GM21526 (cell line): ENCODE measurements at regions not wholly inside any gene's neighbourhood (a gene's known extent, or its start where the extent isn't known, plus 50 kb on each side); places are given as distances from the start of the nearest gene placed in this dataset.

Experiments
- ATAC-seq: cut with Tn5 transposase; IDR thresholded peaks from one replicate; pipeline ENCODE4 v1.9.1; 2021; ENCODE audit warnings: moderate library complexity; ENCODE audit not compliant: unreplicated experiment, low FRiP score

DNA sequence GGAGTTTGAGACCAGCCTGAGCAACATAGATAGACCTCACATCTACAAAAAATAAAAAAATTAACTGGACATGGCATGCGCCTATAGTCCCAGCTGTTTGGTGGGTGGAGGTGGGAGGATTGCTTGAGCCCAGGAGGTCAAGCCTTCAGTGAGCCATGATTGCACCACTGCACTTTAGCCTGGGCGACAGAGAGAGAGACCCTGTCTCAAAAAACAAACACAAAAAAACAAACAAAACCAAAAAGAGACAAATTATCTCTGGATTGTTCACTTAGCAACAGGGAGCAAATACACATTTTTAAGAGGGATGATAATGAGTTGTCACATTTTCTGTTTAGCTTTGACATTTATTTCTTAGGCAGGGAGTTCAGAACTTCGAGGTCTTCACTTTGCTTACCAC lies 155.4 kb downstream of the CEP135 start:
- no peak for ATAC-seq

DNA sequence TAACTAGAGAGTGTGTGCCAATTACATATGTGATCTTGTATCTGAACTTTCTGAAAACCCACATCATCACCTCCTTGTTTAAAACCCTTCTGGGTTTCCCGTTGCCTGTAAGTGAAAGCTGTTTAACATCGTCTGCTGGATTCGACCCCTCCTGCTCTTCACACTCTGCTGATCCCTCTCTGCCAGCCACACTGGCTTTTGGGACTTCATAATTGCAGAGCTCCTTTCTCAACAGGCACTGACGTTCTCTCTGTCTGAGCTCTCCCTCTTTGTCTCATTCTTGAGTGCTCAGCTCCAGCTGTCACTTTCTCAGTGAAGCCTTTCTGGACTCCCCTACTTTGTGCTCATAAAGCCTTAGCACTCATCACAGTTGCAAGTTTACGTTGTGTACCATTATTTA lies 153.9 kb downstream of the CEP135 start:
- no peak for ATAC-seq

GRCh38 chr4:56099378-56099786 lies 150.6 kb downstream of the CEP135 start:
- ATAC-seq: no peak

GRCh38 chr4:56093576-56093975 lies 144.8 kb downstream of the CEP135 start:
- ATAC-seq: no peak

GRCh38 chr4:56092540-56092939 lies 143.8 kb downstream of the CEP135 start:
- no peak for ATAC-seq

DNA sequence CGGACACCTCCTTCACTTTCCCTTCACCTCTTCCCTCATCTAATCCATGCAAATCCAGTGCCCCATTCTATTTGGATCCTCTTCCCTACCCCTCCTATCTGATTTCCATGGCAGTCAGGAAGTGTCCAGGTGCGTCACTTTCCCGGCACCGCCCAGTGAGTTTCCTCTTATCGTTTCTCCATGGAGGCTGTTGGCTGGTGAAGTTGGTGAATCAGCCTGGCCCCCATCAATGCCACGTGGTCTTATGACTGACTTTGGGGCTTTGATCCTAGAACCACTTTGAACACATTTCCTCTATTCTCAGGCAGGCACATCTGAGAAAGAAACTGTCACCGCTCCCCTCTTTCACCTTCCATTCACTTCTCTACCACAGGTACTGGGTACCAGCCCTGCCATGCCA lies 137.8 kb downstream of the CEP135 start:
- no peak for ATAC-seq

DNA sequence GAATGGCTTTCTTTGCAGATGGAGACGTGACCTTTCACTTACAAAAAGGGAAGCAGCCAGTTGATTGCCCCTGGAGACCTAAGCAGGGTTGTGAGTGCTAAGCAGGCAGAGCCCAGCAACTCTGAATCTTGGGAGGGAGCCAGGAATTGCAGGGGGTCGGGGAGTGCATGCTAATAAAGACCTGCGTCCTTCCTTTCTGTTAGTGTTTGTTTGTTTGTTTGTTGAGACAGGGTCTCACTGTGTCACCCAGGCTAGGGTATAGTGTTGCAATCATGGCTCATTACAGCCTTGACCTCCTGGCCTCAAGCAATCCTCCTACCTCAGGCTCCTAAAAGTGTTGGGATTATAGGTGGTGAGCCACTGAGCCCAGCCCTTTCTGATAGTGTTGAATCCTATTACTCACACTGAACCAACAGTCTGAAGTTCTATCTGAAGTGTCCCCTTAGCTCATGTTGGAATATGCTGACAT lies 137.4 kb downstream of the CEP135 start:
- no peak for ATAC-seq

DNA sequence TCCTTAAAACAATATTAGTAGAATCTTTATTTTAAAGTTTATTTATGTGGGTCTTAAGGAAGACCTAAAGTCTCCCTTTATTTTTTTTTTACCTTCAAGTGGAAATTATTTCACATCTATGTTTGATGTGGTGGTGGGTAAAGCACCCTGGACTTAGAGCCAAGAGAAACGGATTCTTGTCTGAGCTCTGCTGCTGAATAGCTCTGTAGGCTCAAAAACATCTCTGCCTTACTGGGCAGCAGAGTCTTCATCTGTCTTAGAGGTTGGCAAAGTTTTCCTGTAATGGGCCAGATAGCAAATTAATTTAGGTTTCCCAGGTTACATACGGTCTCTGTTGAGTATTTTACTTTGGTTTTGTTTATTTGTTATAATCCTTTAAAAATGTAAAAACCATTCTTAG lies 136.5 kb downstream of the CEP135 start:
- ATAC-seq: no peak

DNA sequence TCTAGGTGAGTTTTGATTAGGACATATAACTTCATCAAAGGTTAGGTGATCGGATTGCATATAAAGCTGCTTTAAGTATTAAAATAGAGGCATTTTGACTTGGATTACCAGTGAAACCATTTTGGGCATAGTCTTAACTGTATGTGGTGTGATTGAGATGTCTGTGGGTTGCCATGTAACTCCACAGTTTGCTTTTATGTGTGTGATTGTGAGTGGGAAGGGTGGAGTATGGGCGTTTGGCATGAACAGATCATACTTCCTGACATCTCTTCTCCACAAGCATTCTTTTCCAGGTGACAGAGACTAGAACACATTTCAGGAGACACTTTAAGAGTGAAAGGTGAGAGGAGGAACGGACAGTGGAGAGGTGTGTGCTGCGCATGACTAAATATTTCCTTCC lies 136.1 kb downstream of the CEP135 start:
- ATAC-seq: no peak
